ENCODE measurements at regions not wholly inside any gene's neighbourhood (a gene's known extent, or its start where the extent isn't known, plus 50 kb on each side); places are given as distances from the start of the nearest gene placed in this dataset.
"Not testable (repeated sequence)": the region's sequence is repeated elsewhere in the genome, so short reads cannot be mapped to it uniquely, and the experiment has no call there.

DNA sequence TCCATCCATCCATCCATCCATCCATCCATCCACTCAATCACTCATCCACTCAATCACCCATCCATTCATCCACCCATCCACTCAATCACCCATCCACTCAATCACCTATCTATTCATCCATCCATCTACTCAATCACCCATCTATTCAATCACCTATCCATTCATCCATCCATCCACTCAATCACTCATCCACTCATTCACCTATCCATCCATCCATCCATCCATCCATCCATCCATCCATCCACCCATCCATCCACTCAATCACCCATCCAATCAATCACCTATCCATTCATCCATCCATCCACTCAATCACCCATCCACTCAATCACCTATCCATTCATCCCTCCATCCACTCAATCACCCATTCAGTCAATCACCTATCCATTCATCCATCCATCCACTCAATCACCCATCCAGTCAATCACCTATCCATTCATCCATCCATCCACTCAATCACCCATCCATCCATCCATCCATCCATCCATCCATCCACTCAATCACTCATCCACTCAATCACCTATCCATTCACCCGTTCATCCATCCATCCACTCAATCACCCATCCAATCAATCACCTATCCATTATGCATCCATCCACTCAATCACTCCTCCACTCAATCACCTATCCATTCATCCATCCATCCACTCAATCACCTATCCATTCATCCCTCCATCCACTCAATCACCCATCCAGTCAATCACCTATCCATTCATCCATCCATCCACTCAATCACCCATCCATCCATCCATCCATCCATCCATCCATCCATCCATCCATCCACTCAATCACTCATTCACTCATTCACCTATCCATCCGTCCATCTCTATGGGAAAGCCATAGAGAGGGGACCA is 114.7 kb upstream of the ZBTB40 start:
- H3K9me3 ChIP-seq (ENCODE audit: control insufficient read depth in 3 of 3, low read length in 3 of 3); H3K4me3 ChIP-seq (ENCODE audit: low read length in 3 of 3); H3K9ac ChIP-seq (ENCODE audit: low read depth in 1 of 3, low read length in 3 of 3); H3K36me3 ChIP-seq (ENCODE audit: control insufficient read depth in 3 of 3, insufficient read depth in 3 of 3, low read length in 3 of 3); H3K27ac ChIP-seq (ENCODE audit: low read depth, low read length); H3K4me1 ChIP-seq (ENCODE audit: control insufficient read depth in 3 of 3, insufficient read depth in 3 of 3, low read length in 3 of 3): not testable (repeated sequence)
- peaks cover 35 to 58% (median 52%) of the 10 kb centered on the region in 3 donors for H3K27me3 ChIP-seq (ENCODE audit: control insufficient read depth in 3 of 3, insufficient read depth in 3 of 3, low read length in 3 of 3)

- Histone ChIP-seq H3K4me3 (ENCODE audit: low read length in 3 of 3) (no peak overlapping the region), H3K9ac (ENCODE audit: low read depth in 1 of 3, low read length in 3 of 3) (no peak overlapping the region), H3K27ac (ENCODE audit: low read depth, low read length) (no peak overlapping the region), H3K4me1 (ENCODE audit: control insufficient read depth in 3 of 3, insufficient read depth in 3 of 3, low read length in 3 of 3) (peaks cover 0 to 5% (median 0%) of the 10 kb centered on the region in 3 donors), H3K27me3 (ENCODE audit: control insufficient read depth in 3 of 3, insufficient read depth in 3 of 3, low read length in 3 of 3) (peaks cover 40 to 62% (median 54%) of the 10 kb centered on the region in 3 donors), H3K36me3 (ENCODE audit: control insufficient read depth in 3 of 3, insufficient read depth in 3 of 3, low read length in 3 of 3) (no peaks in the 10 kb centered on the region), H3K9me3 (ENCODE audit: control insufficient read depth in 3 of 3, low read length in 3 of 3) (no peaks in the 10 kb centered on the region)
Observed at GRCh38 chr1:22338071-22338765, 113.4 kb upstream of the ZBTB40 start.

- Histone ChIP-seq H3K27ac (ENCODE audit: low read depth, low read length) (no peak overlapping the region), H3K4me3 (ENCODE audit: low read length in 3 of 3) (no peak overlapping the region), H3K4me1 (ENCODE audit: control insufficient read depth in 3 of 3, insufficient read depth in 3 of 3, low read length in 3 of 3) (peaks cover 0 to 5% (median 0%) of the 10 kb centered on the region in 3 donors), H3K27me3 (ENCODE audit: control insufficient read depth in 3 of 3, insufficient read depth in 3 of 3, low read length in 3 of 3) (peaks cover 46 to 71% (median 57%) of the 10 kb centered on the region in 3 donors), H3K36me3 (ENCODE audit: control insufficient read depth in 3 of 3, insufficient read depth in 3 of 3, low read length in 3 of 3) (no peaks in the 10 kb centered on the region), H3K9ac (ENCODE audit: low read depth in 1 of 3, low read length in 3 of 3) (no peak overlapping the region), H3K9me3 (ENCODE audit: control insufficient read depth in 3 of 3, low read length in 3 of 3) (no peaks in the 10 kb centered on the region)
Observed at GRCh38 chr1:22339237-22339636, 112.4 kb upstream of the ZBTB40 start.

DNA sequence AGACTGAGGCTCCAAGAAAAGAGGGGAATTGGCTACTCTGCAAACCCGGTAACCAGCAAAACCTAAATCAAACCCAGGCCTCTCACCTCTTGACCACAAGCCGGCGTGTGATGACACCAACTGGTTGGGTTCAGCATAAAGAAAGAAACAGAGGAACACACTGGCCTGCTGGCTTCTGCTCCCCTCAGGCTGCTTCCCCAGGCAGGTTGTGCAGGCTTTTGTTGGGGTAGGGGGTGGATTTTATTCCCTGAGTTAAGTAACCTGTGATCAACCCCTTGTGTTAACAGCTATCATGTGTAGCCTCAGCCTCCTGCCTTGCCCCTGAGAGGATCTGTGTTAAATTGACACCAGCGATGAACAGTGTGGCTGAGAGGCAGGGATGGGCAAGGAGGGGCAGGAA is 111.6 kb upstream of the ZBTB40 start:
- Histone ChIP-seq H3K27ac (ENCODE audit: low read depth, low read length) (no peak overlapping the region), H3K27me3 (ENCODE audit: control insufficient read depth in 3 of 3, insufficient read depth in 3 of 3, low read length in 3 of 3) (peaks cover 53 to 73% (median 62%) of the 10 kb centered on the region in 3 donors), H3K4me3 (ENCODE audit: low read length in 3 of 3) (no peak overlapping the region), H3K36me3 (ENCODE audit: control insufficient read depth in 3 of 3, insufficient read depth in 3 of 3, low read length in 3 of 3) (no peaks in the 10 kb centered on the region), H3K9ac (ENCODE audit: low read depth in 1 of 3, low read length in 3 of 3) (no peak overlapping the region), H3K9me3 (ENCODE audit: control insufficient read depth in 3 of 3, low read length in 3 of 3) (no peaks in the 10 kb centered on the region), H3K4me1 (ENCODE audit: control insufficient read depth in 3 of 3, insufficient read depth in 3 of 3, low read length in 3 of 3) (peaks cover 0 to 5% (median 0%) of the 10 kb centered on the region in 3 donors)

- Histone ChIP-seq H3K36me3 (ENCODE audit: control insufficient read depth in 3 of 3, insufficient read depth in 3 of 3, low read length in 3 of 3) (no peaks in the 10 kb centered on the region), H3K9me3 (ENCODE audit: control insufficient read depth in 3 of 3, low read length in 3 of 3) (no peaks in the 10 kb centered on the region), H3K4me3 (ENCODE audit: low read length in 3 of 3) (no peak overlapping the region), H3K9ac (ENCODE audit: low read depth in 1 of 3, low read length in 3 of 3) (no peak overlapping the region), H3K27ac (ENCODE audit: low read depth, low read length) (no peak overlapping the region), H3K4me1 (ENCODE audit: control insufficient read depth in 3 of 3, insufficient read depth in 3 of 3, low read length in 3 of 3) (peaks cover 0 to 5% (median 0%) of the 10 kb centered on the region in 3 donors), H3K27me3 (ENCODE audit: control insufficient read depth in 3 of 3, insufficient read depth in 3 of 3, low read length in 3 of 3) (peaks cover 59 to 79% (median 60%) of the 10 kb centered on the region in 3 donors)
Observed at GRCh38 chr1:22340873-22341272, 110.8 kb upstream of the ZBTB40 start.

- no peaks in the 10 kb centered on the region for H3K9me3 ChIP-seq (ENCODE audit: control insufficient read depth in 3 of 3, low read length in 3 of 3)
- H3K4me1 ChIP-seq (ENCODE audit: control insufficient read depth in 3 of 3, insufficient read depth in 3 of 3, low read length in 3 of 3): peaks cover 0 to 5% (median 0%) of the 10 kb centered on the region in 3 donors
- no peak overlapping the region for H3K9ac ChIP-seq (ENCODE audit: low read depth in 1 of 3, low read length in 3 of 3)
- H3K27ac ChIP-seq (ENCODE audit: low read depth, low read length): no peak overlapping the region
- H3K36me3 ChIP-seq (ENCODE audit: control insufficient read depth in 3 of 3, insufficient read depth in 3 of 3, low read length in 3 of 3): no peaks in the 10 kb centered on the region
- H3K4me3 ChIP-seq (ENCODE audit: low read length in 3 of 3): no peak overlapping the region
- peaks cover 63 to 80% (median 67%) of the 10 kb centered on the region in 3 donors for H3K27me3 ChIP-seq (ENCODE audit: control insufficient read depth in 3 of 3, insufficient read depth in 3 of 3, low read length in 3 of 3)
Observed at GRCh38 chr1:22341791-22342605, 109.7 kb upstream of the ZBTB40 start.

- no peaks in the 10 kb centered on the region for H3K36me3 ChIP-seq (ENCODE audit: control insufficient read depth in 3 of 3, insufficient read depth in 3 of 3, low read length in 3 of 3)
- H3K4me3 ChIP-seq (ENCODE audit: low read length in 3 of 3): no peak overlapping the region
- H3K4me1 ChIP-seq (ENCODE audit: control insufficient read depth in 3 of 3, insufficient read depth in 3 of 3, low read length in 3 of 3): peaks cover 0 to 5% (median 0%) of the 10 kb centered on the region in 3 donors
- H3K27ac ChIP-seq (ENCODE audit: low read depth, low read length): no peak overlapping the region
- no peak overlapping the region for H3K9ac ChIP-seq (ENCODE audit: low read depth in 1 of 3, low read length in 3 of 3)
- peaks cover 63 to 75% (median 63%) of the 10 kb centered on the region in 3 donors for H3K27me3 ChIP-seq (ENCODE audit: control insufficient read depth in 3 of 3, insufficient read depth in 3 of 3, low read length in 3 of 3)
- no peaks in the 10 kb centered on the region for H3K9me3 ChIP-seq (ENCODE audit: control insufficient read depth in 3 of 3, low read length in 3 of 3)
Observed at GRCh38 chr1:22342734-22343191, 108.9 kb upstream of the ZBTB40 start.

DNA sequence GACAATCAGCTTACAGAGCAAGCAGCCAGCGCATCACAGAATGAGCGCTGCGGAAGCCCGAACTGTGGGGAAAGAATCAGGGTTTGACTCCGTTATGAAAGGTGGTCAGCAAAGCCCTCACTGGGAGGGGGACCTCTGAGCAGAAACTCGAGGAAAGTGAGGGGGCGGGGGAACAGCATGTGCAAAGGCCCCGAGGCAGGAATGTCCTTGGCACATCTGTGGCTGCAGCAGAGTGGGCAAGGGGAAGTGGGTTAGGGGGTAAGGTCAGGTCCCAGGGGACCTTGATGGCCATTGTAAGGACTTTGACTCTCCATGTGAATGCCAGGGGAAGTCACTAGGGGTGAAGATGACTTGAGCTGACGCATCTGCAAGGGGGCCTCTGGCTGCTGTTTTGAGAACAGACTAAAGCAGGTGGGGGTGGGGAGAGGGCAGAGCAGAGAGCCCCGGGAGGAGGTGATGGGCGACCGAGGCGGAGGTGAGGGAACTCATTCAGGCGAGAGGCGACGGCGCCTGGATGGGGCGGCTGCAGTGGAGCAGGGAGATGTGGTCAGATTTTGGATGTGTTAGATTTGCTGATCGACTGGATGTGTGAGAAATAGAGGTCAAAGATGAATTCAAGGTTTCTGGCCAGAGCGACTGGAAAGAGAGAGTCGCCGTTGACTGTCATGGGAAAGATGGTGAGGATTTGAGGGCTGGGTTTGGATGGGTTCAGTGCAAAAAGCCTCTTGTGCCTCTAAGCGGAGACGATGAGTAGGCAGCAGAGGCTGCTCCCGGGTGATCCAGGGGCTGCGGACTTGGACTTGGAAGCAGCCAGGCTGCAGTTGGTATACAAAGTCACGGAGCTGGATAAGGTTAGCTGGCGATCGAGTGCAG is 108.0 kb upstream of the ZBTB40 start:
- Histone ChIP-seq H3K9me3 (ENCODE audit: control insufficient read depth in 3 of 3, low read length in 3 of 3) (no peaks in the 10 kb centered on the region), H3K9ac (ENCODE audit: low read depth in 1 of 3, low read length in 3 of 3) (no peak overlapping the region), H3K36me3 (ENCODE audit: control insufficient read depth in 3 of 3, insufficient read depth in 3 of 3, low read length in 3 of 3) (no peaks in the 10 kb centered on the region), H3K4me1 (ENCODE audit: control insufficient read depth in 3 of 3, insufficient read depth in 3 of 3, low read length in 3 of 3) (peaks cover 0 to 5% (median 0%) of the 10 kb centered on the region in 3 donors), H3K27me3 (ENCODE audit: control insufficient read depth in 3 of 3, insufficient read depth in 3 of 3, low read length in 3 of 3) (peaks cover 58 to 72% (median 70%) of the 10 kb centered on the region in 3 donors), H3K4me3 (ENCODE audit: low read length in 3 of 3) (no peak overlapping the region), H3K27ac (ENCODE audit: low read depth, low read length) (no peak overlapping the region)

DNA sequence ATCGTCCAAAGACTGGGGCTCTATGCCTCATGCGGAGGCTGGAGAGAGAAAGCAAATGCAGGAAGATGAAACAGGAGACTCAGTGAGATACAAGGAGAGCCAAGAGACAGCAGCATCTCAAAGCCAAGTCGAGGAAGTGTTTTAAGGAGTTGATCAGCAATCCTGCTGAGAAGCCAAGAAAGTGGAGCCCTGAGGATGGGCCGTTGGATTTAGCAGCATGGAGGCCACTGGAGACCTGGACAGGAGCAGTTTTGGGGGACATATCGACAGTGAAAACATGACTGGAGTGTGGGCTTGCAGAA is 107.4 kb upstream of the ZBTB40 start:
- H3K9ac ChIP-seq (ENCODE audit: low read depth in 1 of 3, low read length in 3 of 3): no peak overlapping the region
- no peak overlapping the region for H3K27ac ChIP-seq (ENCODE audit: low read depth, low read length)
- H3K27me3 ChIP-seq (ENCODE audit: control insufficient read depth in 3 of 3, insufficient read depth in 3 of 3, low read length in 3 of 3): peaks cover 60 to 69% (median 69%) of the 10 kb centered on the region in 3 donors
- no peak overlapping the region for H3K4me3 ChIP-seq (ENCODE audit: low read length in 3 of 3)
- no peaks in the 10 kb centered on the region for H3K9me3 ChIP-seq (ENCODE audit: control insufficient read depth in 3 of 3, low read length in 3 of 3)
- H3K4me1 ChIP-seq (ENCODE audit: control insufficient read depth in 3 of 3, insufficient read depth in 3 of 3, low read length in 3 of 3): peaks cover 0 to 5% (median 0%) of the 10 kb centered on the region in 3 donors
- H3K36me3 ChIP-seq (ENCODE audit: control insufficient read depth in 3 of 3, insufficient read depth in 3 of 3, low read length in 3 of 3): no peaks in the 10 kb centered on the region
